ENCODE measurements at regions not wholly inside any gene's neighbourhood (a gene's known extent, or its start where the extent isn't known, plus 50 kb on each side); places are given as distances from the start of the nearest gene placed in this dataset.
A peak's percentile ranks its signal among the peaks of the same experiment; 100 is the strongest.
"Not testable (repeated sequence)": the region's sequence is repeated elsewhere in the genome, so short reads cannot be mapped to it uniquely, and the experiment has no call there.

DNA sequence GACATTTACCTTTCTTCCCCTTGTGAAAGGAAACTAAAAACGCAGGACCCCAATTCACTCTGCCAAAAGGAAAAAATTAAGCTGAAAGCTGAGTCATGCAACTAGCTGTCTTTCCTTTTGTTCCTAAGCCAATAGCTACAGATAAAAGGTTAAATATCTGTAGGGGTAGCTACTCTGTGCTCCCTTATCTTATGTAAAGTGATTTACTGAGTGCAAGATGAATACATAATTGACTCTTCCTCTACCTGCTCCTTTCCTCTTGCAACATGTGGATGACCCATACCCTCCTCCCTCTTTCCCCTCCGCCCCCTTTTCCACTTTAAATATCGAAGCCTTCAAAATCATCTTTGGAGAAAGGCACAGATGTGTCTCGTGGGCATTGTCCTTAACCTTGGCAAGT, 68.0 kb upstream of the ZNF157 start:
- TF ChIP-seq POLR2A (IDR thresholded peaks at IDR 0.05; ENCODE audit: low read length) = no peak
- TF ChIP-seq GATA1 (IDR thresholded peaks at IDR 0.05; ENCODE audit: low read depth, low read length) = no peak
- DNase-seq = no peak

DNA sequence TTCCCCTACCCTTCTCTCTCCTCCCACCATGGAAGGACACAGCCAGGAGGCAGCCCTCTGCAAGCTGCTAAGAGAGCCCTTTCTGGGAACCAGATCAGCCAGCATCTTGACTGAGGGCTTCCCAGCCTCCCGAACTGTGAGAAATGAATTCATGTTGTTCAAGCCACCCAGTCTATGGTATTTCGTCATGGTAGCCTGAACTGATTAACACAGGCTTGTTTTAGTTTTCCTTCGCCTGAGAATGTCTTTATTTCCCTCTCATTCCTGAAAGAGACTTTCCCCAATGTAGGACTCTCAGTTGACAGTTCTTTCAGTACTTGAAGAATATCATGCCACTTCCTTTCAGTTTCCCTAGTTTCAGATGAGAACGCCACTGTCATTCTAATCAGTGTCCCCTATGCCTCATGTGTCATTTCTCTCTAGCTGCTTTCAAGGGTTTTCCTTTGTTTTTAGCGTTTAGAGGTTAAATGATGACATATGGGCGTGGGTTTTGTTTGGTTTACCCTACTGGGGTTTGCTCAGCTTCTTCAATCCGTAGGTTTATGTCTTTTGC, 63.8 kb upstream of the ZNF157 start:
- DNase-seq = not testable (repeated sequence)

DNA sequence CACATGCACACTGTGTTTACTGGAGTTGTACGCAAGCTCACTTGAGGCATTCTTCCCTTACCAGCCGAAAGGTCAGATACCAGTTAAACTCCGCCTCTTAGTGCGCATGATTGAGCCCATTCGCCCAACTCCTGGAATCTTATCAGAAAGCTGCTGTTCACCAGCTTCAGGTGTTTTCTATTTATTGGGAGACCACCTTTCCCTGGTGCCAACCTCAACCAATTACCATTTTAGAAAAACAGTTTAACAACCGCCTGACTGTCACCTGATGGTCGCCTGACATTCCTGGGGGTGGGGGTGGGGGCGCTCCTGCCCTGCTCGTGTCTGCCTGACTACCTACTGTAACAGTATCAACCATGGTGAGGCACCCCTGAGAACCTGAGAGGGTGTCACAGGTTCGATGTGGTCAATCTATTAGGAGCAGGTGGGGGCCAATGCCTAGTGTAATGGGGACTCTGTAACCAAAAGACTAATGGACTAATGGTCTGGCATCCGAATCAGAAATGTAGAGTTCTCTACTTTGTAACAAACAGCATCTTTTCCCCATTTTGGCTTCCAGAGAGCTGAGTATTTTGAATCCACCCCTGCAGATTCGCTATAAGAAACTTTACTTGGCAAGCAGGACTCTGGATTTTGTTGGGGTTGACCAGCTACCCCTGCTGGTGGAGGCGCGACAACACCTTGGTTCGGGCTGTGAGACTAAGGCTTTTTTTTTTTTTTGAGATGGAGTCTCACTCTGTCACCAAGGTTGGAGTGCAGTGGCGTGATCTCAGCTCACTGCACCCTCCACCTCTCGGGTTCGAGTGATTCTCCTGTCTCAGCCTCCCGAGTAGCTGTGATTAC, 58.2 kb upstream of the ZNF157 start:
- TF ChIP-seq GATA1 (IDR thresholded peaks at IDR 0.05; ENCODE audit: low read depth, low read length) (no peak), POLR2A (IDR thresholded peaks at IDR 0.05; ENCODE audit: low read length) (no peak)
- peak; percentile 42 to 52 for DNase-seq

DNA sequence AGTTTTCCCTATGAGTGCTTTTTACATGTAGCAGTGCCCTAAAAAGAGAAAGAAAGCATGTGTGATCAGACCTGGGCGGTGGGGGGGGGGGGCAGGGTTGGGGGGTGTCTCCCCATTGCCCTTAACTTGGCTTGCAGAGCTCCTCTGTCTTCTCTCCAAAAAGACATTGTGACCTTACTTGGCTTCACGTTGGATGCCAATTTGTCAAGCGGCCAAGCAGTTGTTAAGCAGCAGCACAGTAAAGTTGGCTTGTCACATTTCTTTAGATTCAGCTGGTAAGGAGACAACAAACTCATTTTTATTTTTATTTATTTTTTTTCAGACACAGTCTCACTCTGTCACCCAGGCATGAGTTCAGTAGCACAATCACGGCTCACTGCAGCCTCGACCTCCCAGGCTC, 57.3 kb upstream of the ZNF157 start:
- no peak for TF ChIP-seq POLR2A (IDR thresholded peaks at IDR 0.05; ENCODE audit: low read length)
- no peak for TF ChIP-seq GATA1 (IDR thresholded peaks at IDR 0.05; ENCODE audit: low read depth, low read length)
- DNase-seq = no peak

DNA sequence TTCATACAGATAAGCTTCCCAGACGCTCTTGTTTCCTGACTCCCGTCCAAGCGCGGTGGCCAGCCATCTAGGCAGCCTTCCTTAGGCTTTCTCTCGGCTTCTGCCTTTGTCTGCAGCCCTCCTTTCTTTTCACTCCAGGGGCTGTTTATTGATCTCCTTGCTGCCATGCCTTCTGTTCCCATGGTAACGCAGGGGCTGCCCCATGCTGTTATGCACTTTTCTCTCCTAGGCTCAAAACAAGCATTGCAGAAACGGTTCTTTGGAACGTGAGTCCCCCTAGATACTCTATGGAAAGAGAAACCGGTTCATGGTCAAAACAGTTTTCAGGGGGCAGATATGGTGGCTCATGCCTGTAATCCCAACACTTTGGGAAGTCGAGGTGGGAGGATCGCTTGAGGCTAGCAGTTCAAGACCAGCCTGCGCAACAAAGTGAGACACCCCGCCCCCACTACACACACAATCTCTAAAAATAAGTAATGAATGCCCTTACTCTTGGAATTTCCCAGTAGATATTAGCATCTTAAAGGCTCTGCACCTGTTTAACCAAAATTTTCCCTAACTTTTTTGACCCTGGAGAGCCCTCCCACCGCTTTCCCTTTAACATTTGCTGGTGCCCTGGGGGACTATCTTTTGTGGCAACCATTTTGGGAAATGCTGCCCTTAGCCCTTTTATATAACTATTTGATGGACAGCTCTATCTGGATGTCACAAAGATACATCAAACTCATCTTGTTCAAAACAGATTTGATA, 53.9 kb upstream of the ZNF157 start:
- TF ChIP-seq POLR2A (IDR thresholded peaks at IDR 0.05; ENCODE audit: low read length) = no peak
- no peak for TF ChIP-seq GATA1 (IDR thresholded peaks at IDR 0.05; ENCODE audit: low read depth, low read length)
- DNase-seq = no peak
